ENCODE measurements at regions not wholly inside any gene's neighbourhood (a gene's known extent, or its start where the extent isn't known, plus 50 kb on each side); places are given as distances from the start of the nearest gene placed in this dataset.

DNA sequence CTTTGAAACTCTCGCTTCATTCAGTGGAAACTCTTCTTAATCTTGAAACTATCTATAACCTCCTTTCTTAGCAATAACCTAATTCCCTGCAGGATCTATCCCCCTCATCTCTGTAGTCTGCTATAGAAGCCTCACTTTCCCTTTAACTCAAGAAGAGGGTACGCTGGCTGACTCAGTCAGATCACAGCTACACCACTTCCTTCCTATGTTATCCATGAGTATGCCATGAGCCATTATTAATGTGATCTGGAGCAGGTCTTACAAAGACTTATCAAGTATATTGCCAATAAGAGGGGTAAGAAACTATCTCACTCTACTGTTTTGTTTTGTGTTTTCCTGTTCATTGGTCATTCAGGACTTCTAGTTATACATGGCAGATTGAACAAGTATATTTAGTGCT lies 165.3 kb downstream of the PJA1 start:
- DNase-seq (ENCODE audit: low spot score), result no peak
- TF ChIP-seq, protein P1, sequence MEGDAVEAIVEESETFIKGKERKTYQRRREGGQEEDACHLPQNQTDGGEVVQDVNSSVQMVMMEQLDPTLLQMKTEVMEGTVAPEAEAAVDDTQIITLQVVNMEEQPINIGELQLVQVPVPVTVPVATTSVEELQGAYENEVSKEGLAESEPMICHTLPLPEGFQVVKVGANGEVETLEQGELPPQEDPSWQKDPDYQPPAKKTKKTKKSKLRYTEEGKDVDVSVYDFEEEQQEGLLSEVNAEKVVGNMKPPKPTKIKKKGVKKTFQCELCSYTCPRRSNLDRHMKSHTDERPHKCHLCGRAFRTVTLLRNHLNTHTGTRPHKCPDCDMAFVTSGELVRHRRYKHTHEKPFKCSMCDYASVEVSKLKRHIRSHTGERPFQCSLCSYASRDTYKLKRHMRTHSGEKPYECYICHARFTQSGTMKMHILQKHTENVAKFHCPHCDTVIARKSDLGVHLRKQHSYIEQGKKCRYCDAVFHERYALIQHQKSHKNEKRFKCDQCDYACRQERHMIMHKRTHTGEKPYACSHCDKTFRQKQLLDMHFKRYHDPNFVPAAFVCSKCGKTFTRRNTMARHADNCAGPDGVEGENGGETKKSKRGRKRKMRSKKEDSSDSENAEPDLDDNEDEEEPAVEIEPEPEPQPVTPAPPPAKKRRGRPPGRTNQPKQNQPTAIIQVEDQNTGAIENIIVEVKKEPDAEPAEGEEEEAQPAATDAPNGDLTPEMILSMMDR (IDR thresholded peaks at IDR 0.05; ENCODE audit: extremely low read depth, missing control alignments), result no peak

DNA sequence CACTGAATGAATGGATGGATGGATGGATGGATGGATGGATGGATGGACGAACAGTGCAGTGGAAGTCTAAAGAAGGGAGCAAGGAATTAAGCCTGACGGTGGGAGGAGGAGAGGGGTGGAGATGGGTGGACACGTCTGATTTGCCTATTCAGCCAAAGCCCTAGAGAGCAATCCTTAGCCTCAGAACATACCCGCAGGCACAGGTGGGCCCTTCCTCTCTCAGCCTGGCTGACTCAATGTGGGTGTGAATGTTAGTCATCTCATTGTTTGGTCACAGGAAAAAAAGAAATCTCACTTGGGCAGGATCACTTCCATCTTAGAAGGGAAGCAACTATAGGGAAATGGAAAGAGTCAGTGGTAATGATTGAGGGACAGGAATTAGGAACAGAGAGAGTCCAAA lies 165.9 kb downstream of the PJA1 start:
- no peak for DNase-seq (ENCODE audit: low spot score)

DNA sequence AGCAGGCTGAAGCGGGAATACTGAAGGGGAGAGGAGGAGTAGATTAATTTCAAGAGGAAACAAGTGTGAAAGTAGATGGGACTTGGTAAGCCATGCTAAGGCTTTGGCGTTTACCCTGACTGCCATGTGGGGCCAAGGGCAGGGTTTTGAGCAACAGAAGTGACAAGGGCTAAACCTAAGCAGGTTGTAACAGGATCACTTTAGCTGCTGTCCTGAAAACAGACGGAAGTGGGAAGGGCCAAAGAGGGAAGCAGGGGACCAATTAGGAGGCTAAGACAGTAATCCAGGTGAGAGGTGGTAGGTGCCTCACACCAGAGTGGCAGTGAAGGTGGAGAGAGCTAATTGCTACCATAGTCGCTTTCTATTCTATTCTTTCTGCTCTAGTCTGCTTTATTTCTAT lies 166.5 kb downstream of the PJA1 start:
- TF ChIP-seq, protein P1 (IDR thresholded peaks at IDR 0.05; ENCODE audit: extremely low read depth, missing control alignments), result no peak
- no peak for DNase-seq (ENCODE audit: low spot score)

More for the DNA sequence above, 165.9 kb downstream of the PJA1 start:
- TF ChIP-seq, protein P1 (IDR thresholded peaks at IDR 0.05; ENCODE audit: extremely low read depth, missing control alignments), result no peak

DNA sequence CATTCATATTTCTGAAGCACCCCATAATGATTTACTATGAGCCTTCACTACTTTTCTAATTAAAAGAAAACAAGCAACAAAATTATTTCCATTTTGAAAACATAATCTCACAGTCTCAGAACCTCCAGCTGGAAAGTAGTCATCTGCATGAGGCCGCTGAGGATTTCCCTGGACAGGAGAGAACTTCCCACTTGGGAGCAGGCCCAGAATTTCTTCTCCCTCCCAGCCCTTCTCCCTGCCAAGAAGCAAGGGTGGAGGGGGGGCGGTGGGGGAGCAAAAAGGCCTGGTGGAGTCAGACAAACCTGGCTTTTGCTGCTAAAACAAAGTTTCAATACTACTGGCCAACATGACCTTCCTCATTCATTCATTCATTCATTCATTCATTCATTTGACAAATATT lies 167.3 kb downstream of the PJA1 start:
- DNase-seq (ENCODE audit: low spot score), result no peak
- TF ChIP-seq, protein P1 (IDR thresholded peaks at IDR 0.05; ENCODE audit: extremely low read depth, missing control alignments), result no peak

DNA sequence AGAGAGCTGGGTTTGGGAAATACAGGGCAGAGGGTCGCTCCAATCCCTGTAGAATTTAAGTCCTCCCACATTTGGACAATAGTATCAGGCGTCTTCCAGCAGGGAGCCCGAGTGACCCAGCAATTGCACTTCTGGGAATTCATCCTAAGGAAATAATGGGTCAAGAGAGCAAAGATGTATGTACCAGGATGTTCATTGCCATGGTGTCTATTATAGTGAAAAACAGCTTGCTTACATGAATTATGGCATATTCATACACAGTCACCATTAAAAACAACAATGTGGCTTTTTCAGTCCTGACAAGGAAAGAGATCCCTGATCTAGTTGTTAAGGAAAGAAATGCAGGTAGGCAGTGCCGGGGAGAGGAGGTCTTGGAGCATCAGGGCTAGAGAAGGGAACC lies 167.7 kb downstream of the PJA1 start:
- DNase-seq (ENCODE audit: low spot score), result no peak
- TF ChIP-seq, protein P1 (IDR thresholded peaks at IDR 0.05; ENCODE audit: extremely low read depth, missing control alignments), result no peak

DNA sequence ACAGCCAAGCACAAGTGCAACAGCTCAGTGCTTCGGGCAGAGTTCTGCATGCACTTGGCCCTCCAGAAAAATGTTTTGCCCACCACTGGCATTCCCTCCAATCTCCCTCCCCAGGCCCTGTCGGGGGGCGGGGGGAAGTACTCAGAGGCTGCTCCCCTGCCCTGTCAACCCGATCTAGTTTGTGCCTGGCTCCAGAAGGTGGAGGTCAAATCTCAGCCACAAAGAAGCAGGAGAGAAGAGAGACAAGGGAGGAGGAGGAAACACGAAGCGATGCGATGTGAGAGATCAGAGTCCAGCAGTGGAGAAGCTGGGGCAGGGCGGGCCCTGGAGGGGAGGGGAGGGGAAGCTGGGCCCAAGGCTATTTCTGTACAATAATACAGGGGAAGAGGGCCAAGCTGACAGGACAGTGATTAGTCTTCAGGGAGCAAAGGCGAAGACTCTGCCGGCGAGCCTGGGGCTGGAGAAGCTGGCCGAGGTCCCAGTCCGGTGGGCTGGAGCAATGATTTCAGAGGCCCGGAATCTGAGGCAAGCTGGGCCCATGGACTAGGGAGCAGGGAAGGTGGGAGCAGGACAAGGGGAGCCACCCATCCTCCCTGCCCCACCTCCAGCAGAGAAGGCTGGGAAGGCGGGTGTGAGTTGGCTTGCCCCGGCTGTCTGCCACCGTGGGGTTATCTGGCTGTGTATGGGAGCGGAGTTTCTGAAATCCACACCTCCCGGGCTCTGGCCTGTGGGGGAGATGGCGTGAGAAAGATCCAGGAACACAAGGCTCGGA lies 167.1 kb downstream of the EFNB1 start:
- no peak for DNase-seq (ENCODE audit: low spot score)
- TF ChIP-seq, protein P1 (IDR thresholded peaks at IDR 0.05; ENCODE audit: extremely low read depth, missing control alignments), result no peak

DNA sequence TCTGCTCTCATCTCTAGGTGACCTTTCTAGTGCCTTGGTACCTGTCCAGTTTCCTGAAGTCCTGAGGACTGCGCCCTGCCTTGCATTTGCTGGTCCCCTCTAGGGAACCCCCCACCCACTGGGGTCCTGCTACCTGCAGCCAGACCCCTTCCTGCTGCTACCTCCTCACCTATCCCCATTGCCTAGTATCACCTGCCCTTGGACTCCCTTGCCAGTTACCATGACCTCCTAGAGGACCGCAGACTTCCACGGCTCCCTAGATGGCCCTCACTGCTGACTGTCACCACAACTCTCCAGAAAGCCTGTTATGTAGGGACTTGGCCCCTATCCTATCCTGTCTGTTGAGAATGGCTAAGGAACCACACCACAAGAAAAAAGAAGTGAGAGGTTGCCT lies 166.6 kb downstream of the EFNB1 start:
- TF ChIP-seq, protein P1 (IDR thresholded peaks at IDR 0.05; ENCODE audit: extremely low read depth, missing control alignments), result no peak
- no peak for DNase-seq (ENCODE audit: low spot score)

All from GM20000 (cell line).